ENCODE measurements at regions not wholly inside any gene's neighbourhood (a gene's known extent, or its start where the extent isn't known, plus 50 kb on each side); places are given as distances from the start of the nearest gene placed in this dataset.

DNA sequence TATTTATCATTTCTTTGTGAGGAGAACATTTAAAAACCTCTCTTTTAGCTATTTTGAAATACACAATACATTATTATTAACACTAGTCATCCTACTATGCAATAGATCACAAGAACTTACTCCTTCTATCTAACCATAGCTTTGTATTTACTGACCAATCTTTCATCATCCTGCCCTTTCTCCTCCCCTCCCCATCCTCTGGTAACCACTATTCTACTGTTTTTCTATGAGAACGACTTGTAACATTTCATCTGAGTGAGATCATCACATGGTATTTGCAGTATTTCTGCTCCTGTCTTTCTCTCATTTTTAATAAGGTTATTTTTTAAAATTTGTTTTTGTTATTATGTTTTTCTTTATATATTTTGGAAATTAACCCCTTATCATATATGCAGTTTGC is 331.8 kb downstream of the TEX13C start:
- TF ChIP-seq POLR2AphosphoS5 (IDR thresholded peaks at IDR 0.05), result no peak
- TF ChIP-seq, protein P1, sequence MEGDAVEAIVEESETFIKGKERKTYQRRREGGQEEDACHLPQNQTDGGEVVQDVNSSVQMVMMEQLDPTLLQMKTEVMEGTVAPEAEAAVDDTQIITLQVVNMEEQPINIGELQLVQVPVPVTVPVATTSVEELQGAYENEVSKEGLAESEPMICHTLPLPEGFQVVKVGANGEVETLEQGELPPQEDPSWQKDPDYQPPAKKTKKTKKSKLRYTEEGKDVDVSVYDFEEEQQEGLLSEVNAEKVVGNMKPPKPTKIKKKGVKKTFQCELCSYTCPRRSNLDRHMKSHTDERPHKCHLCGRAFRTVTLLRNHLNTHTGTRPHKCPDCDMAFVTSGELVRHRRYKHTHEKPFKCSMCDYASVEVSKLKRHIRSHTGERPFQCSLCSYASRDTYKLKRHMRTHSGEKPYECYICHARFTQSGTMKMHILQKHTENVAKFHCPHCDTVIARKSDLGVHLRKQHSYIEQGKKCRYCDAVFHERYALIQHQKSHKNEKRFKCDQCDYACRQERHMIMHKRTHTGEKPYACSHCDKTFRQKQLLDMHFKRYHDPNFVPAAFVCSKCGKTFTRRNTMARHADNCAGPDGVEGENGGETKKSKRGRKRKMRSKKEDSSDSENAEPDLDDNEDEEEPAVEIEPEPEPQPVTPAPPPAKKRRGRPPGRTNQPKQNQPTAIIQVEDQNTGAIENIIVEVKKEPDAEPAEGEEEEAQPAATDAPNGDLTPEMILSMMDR (IDR thresholded peaks at IDR 0.05), result no peak
- no peak for TF ChIP-seq POLR2A (IDR thresholded peaks at IDR 0.05)
- TF ChIP-seq EP300 (IDR thresholded peaks at IDR 0.05), result no peak
